ENCODE measurements at regions not wholly inside any gene's neighbourhood (a gene's known extent, or its start where the extent isn't known, plus 50 kb on each side); places are given as distances from the start of the nearest gene placed in this dataset.

DNA sequence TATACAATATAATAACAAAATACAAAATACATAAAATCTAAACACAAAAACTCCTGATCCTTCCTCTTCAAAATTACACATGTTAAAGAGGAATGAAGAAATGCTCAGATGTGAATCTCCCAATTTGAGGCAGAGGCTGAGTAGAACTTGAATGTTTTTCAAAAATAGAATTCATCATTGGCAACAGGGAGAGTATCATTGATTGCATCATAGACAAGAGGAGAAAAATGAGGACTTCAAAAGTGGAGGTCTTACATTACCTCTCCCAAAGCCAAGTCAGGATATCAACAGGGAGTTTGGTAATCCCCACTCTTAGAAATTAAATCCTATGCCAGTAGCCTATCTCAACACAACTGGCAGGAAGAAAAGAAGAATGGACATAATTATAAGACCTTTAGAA, 2023.9 kb upstream of the CELF4 start:
- Histone ChIP-seq H4K5ac (ENCODE audit: insufficient read length, low read depth, low read length) (peak overlapping the region; percentile 13), H3K23ac (ENCODE audit: insufficient read length) (no peak overlapping the region), H3K4me3 (ENCODE audit: extremely low read depth in 1 of 4, insufficient read depth in 2 of 4, low read depth in 3 of 4, low read length in 4 of 4) (no peak overlapping the region), H3K4me1 (replicated peaks in 1 of 4; ENCODE audit: control insufficient read depth in 3 of 4, insufficient read depth in 4 of 4, low read length in 3 of 4) (peaks cover 0 to 14% (median 8%) of the 10 kb centered on the region in 4 experiments; a peak in 5 of 7 replicates), H3K23me2 (ENCODE audit: low read depth, low read length) (no peaks in the 10 kb centered on the region; the same call in 1 of the 2 replicates), H2BK12ac (ENCODE audit: low read depth, low read length) (no peak overlapping the region), H2AK5ac (ENCODE audit: low read depth, low read length) (no peak overlapping the region), H3K27me3 (replicated peaks in 1 of 4; ENCODE audit: control insufficient read depth in 3 of 4, extremely low read depth in 1 of 4, insufficient read depth in 3 of 4, low read length in 3 of 4) (no peaks in the 10 kb centered on the region), H2AFZ (ENCODE audit: low read length) (no peak overlapping the region), H3K18ac (ENCODE audit: extremely low read depth, low read length) (no peak overlapping the region; the same call in 1 of the 2 replicates), H3K79me2 (ENCODE audit: control insufficient read depth in 1 of 2, insufficient read depth in 2 of 2, low read length in 2 of 2) (no peaks in the 10 kb centered on the region), H4K91ac (replicated peaks; ENCODE audit: insufficient read length, low read length) (no peak overlapping the region), H3K9me3 (ENCODE audit: insufficient read depth in 2 of 2, low read depth in 1 of 2, low read length in 1 of 2) (peaks cover 1 to 3% of the 10 kb centered on the region in 2 experiments; a peak in 2 of 4 replicates), H3K4me2 (ENCODE audit: insufficient read depth in 1 of 2, low read depth in 2 of 2, low read length in 2 of 2) (no peak overlapping the region), H4K20me1 (replicated peaks in 1 of 2; ENCODE audit: control insufficient read depth in 1 of 2, insufficient read depth in 2 of 2, low read length in 2 of 2) (no peaks in the 10 kb centered on the region), H3K36me3 (ENCODE audit: control insufficient read depth in 2 of 4, insufficient read depth in 4 of 4, low read length in 3 of 4) (peaks cover 0 to 2% (median under 1%) of the 10 kb centered on the region in 4 experiments; a peak in 3 of 8 replicates), H3K4ac (replicated peaks; ENCODE audit: insufficient read length, low read depth, low read length) (no peak overlapping the region), H3K9ac (replicated peaks in 1 of 4; ENCODE audit: extremely low read depth in 1 of 4, low read depth in 3 of 4, low read length in 3 of 4) (no peak overlapping the region), H2BK120ac (replicated peaks; ENCODE audit: low read depth, low read length) (no peak overlapping the region), H3K14ac (ENCODE audit: insufficient read length) (no peak overlapping the region), H2BK15ac (ENCODE audit: low read length) (no peak overlapping the region), H3K27ac (ENCODE audit: low read depth, low read length) (no peak overlapping the region), H2BK20ac (ENCODE audit: low read length) (no peak overlapping the region), H2BK5ac (ENCODE audit: low read depth, low read length) (no peak overlapping the region), H3K56ac (replicated peaks; ENCODE audit: insufficient read length, low read depth, low read length) (no peak overlapping the region), H4K8ac (ENCODE audit: extremely low read depth, insufficient read depth, low read length) (no peak overlapping the region), H3K79me1 (ENCODE audit: low read depth, low read length) (no peaks in the 10 kb centered on the region)
- CTCF ChIA-PET (ENCODE audit: partially characterized antibody), result interaction anchor here (1.0 kb wide), 1 partner anchor 58 kb away, joined by 3 read pairs; no protein-coding TSS in a partner anchor
- POLR2A ChIA-PET (ENCODE audit: partially characterized antibody), result no interaction called here
- no peak for DNase-seq (ENCODE audit: low read depth in 1 of 2, low spot score in 2 of 2)
- no peak for FAIRE-seq
- TF ChIP-seq CHD1 (IDR thresholded peaks at IDR 0.05; ENCODE audit: low read depth, low read length) (no peak), TAF1 (IDR thresholded peaks at IDR 0.05; ENCODE audit: low read depth, low read length) (no peak), MAFK (IDR thresholded peaks at IDR 0.05; ENCODE audit: low read depth, low read length) (no peak), GABPA (IDR thresholded peaks at IDR 0.05; ENCODE audit: borderline replicate concordance, insufficient read depth, low read length) (no peak), RNF2 (IDR thresholded peaks at IDR 0.05; ENCODE audit: borderline replicate concordance, low read depth, low read length, missing control alignments, poor library complexity, severe bottlenecking) (no peak), SP2 (IDR thresholded peaks at IDR 0.05; ENCODE audit: low read length) (no peak), PHF8 (conservative IDR thresholded peaks at IDR 0.05; ENCODE audit: low read depth, low read length) (no peak), GTF2F1 (IDR thresholded peaks at IDR 0.05; ENCODE audit: borderline replicate concordance, low read depth, low read length) (no peak), SP1 (IDR thresholded peaks at IDR 0.05; ENCODE audit: low read depth, low read length) (no peak), CBX5 (IDR thresholded peaks at IDR 0.05; ENCODE audit: low read depth, low read length) (no peak)

All from H1 (cell line).